ENCODE measurements at regions not wholly inside any gene's neighbourhood (a gene's known extent, or its start where the extent isn't known, plus 50 kb on each side); places are given as distances from the start of the nearest gene placed in this dataset.

GRCh38 chr18:76667603-76668002 lies 154.8 kb upstream of the ZNF236 start:
- no peak for TF ChIP-seq CTCF (IDR thresholded peaks at IDR 0.05)
- TF ChIP-seq ZFX (IDR thresholded peaks at IDR 0.05; ENCODE audit: borderline replicate concordance): no peak
